Stimulated activated naive CD8-positive, alpha-beta T cell treated with anti-CD3 and anti-CD28 coated beads, Interleukin-15, amount 100 ng/mL, for 72 hours (primary cell): ENCODE measurements at regions not wholly inside any gene's neighbourhood (a gene's known extent, or its start where the extent isn't known, plus 50 kb on each side); places are given as distances from the start of the nearest gene placed in this dataset.

Experiments
- ATAC-seq: fragments of 150-1000 bp; cut with Tn5 transposase; 2 replicates; pipeline ENCODE4 v1.10.0; 2021; ENCODE audit warnings: mild to moderate bottlenecking, moderate library complexity
- DNase-seq, 2 donors: peaks; one replicate each; pipeline ENCODE4 v3.0.0; 2021 to 2022
- H3K27ac Mint-ChIP-seq, 2 donors: one replicate each; pipeline ENCODE4 v1.8.0; 2022; ENCODE audit warnings: mild to moderate bottlenecking in 2 of 2, mixed read lengths in 2 of 2, moderate library complexity in 2 of 2
- H3K27me3 Mint-ChIP-seq: one replicate; pipeline ENCODE4 v1.8.0; 2022; ENCODE audit warnings: mixed read lengths
- H3K4me1 Mint-ChIP-seq: one replicate; pipeline ENCODE4 v1.8.0; 2022; ENCODE audit warnings: mild to moderate bottlenecking, mixed read lengths
- H3K4me3 Mint-ChIP-seq, 2 donors: one replicate each; pipeline ENCODE4 v1.8.0; 2022; ENCODE audit warnings: mild to moderate bottlenecking in 2 of 2, mixed read lengths in 2 of 2, moderate library complexity in 1 of 2
- H3K9me3 Mint-ChIP-seq, 2 donors: one replicate each; pipeline ENCODE4 v1.8.0; 2022; ENCODE audit warnings: mixed read lengths in 2 of 2

- no peak for DNase-seq
- ATAC-seq = no peak
- no peaks in the 10 kb centered on the region for H3K4me1 Mint-ChIP-seq
These were observed 671.3 kb downstream of the SORCS1 start for GRCh38 chr10:106493226-106493625.

GRCh38 chr10:106487726-106488125, 676.8 kb downstream of the SORCS1 start:
- peaks cover 0 to 12% of the 10 kb centered on the region in 2 donors for H3K9me3 Mint-ChIP-seq
- DNase-seq (no peak), ATAC-seq (no peak)
- no peak overlapping the region for H3K27ac Mint-ChIP-seq
- H3K4me1 Mint-ChIP-seq = no peaks in the 10 kb centered on the region
- no peaks in the 10 kb centered on the region for H3K27me3 Mint-ChIP-seq
- H3K4me3 Mint-ChIP-seq = no peak overlapping the region

More at GRCh38 chr10:106493226-106493625, 671.3 kb downstream of the SORCS1 start:
- no peak overlapping the region for H3K4me3 Mint-ChIP-seq
- no peaks in the 10 kb centered on the region for H3K27me3 Mint-ChIP-seq
- no peak overlapping the region for H3K27ac Mint-ChIP-seq
- H3K9me3 Mint-ChIP-seq = peaks cover 4 to 11% of the 10 kb centered on the region in 2 donors

GRCh38 chr10:106481598-106482275, 682.8 kb downstream of the SORCS1 start:
- DNase-seq (no peak), ATAC-seq (no peak)
- H3K4me3 Mint-ChIP-seq = no peak overlapping the region
- H3K4me1 Mint-ChIP-seq = no peaks in the 10 kb centered on the region
- H3K27me3 Mint-ChIP-seq = no peaks in the 10 kb centered on the region
- no peak overlapping the region for H3K27ac Mint-ChIP-seq
- H3K9me3 Mint-ChIP-seq = peaks cover 11 to 13% of the 10 kb centered on the region in 2 donors

GRCh38 chr10:106479636-106480035, 684.9 kb downstream of the SORCS1 start:
- no peak overlapping the region for H3K27ac Mint-ChIP-seq
- no peaks in the 10 kb centered on the region for H3K27me3 Mint-ChIP-seq
- peaks cover 11 to 13% of the 10 kb centered on the region in 2 donors for H3K9me3 Mint-ChIP-seq
- no peak overlapping the region for H3K4me3 Mint-ChIP-seq
- no peak for ATAC-seq
- no peaks in the 10 kb centered on the region for H3K4me1 Mint-ChIP-seq
- DNase-seq = no peak

- DNase-seq = no peak
- no peaks in the 10 kb centered on the region for H3K4me1 Mint-ChIP-seq
- no peaks in the 10 kb centered on the region for H3K27me3 Mint-ChIP-seq
- peaks cover 2 to 23% of the 10 kb centered on the region in 2 donors for H3K9me3 Mint-ChIP-seq
- H3K27ac Mint-ChIP-seq = no peak overlapping the region
- H3K4me3 Mint-ChIP-seq = no peak overlapping the region
- no peak for ATAC-seq
These were observed 689.6 kb downstream of the SORCS1 start for GRCh38 chr10:106474876-106475275.

- no peak overlapping the region for H3K4me3 Mint-ChIP-seq
- DNase-seq = no peak
- H3K4me1 Mint-ChIP-seq = no peaks in the 10 kb centered on the region
- no peak overlapping the region for H3K27ac Mint-ChIP-seq
- no peaks in the 10 kb centered on the region for H3K27me3 Mint-ChIP-seq
- H3K9me3 Mint-ChIP-seq = peaks cover 5 to 27% of the 10 kb centered on the region in 2 donors
- ATAC-seq = no peak
These were observed 691.3 kb downstream of the SORCS1 start for GRCh38 chr10:106473129-106473685.

GRCh38 chr10:106467506-106467905, 697.0 kb downstream of the SORCS1 start:
- no peak for ATAC-seq
- Mint-ChIP-seq H3K27ac (no peak overlapping the region), H3K4me3 (no peak overlapping the region), H3K4me1 (no peaks in the 10 kb centered on the region), H3K9me3 (peaks cover 28 to 35% of the 10 kb centered on the region in 2 donors), H3K27me3 (no peaks in the 10 kb centered on the region)
- no peak for DNase-seq

- no peak overlapping the region for H3K4me3 Mint-ChIP-seq
- ATAC-seq = no peak
- DNase-seq = no peak
- no peak overlapping the region for H3K27ac Mint-ChIP-seq
- H3K4me1 Mint-ChIP-seq = no peaks in the 10 kb centered on the region
- peaks cover 0 to 16% of the 10 kb centered on the region in 2 donors for H3K9me3 Mint-ChIP-seq
- no peaks in the 10 kb centered on the region for H3K27me3 Mint-ChIP-seq
These were observed 707.0 kb downstream of the SORCS1 start for GRCh38 chr10:106457522-106457921.

GRCh38 chr10:106454233-106454632, 710.3 kb downstream of the SORCS1 start:
- Mint-ChIP-seq H3K27ac (no peak overlapping the region), H3K27me3 (no peaks in the 10 kb centered on the region), H3K4me3 (no peak overlapping the region), H3K4me1 (no peaks in the 10 kb centered on the region), H3K9me3 (peaks cover 0 to 8% of the 10 kb centered on the region in 2 donors)
- DNase-seq (no peak), ATAC-seq (no peak)

GRCh38 chr10:106450966-106451365, 713.5 kb downstream of the SORCS1 start:
- no peak for ATAC-seq
- no peak overlapping the region for H3K27ac Mint-ChIP-seq
- H3K9me3 Mint-ChIP-seq = peaks cover 6 to 16% of the 10 kb centered on the region in 2 donors
- H3K4me1 Mint-ChIP-seq = no peaks in the 10 kb centered on the region
- H3K4me3 Mint-ChIP-seq = no peak overlapping the region
- DNase-seq = no peak
- no peaks in the 10 kb centered on the region for H3K27me3 Mint-ChIP-seq

GRCh38 chr10:106446920-106447319, 717.6 kb downstream of the SORCS1 start:
- DNase-seq (no peak), ATAC-seq (no peak)
- no peaks in the 10 kb centered on the region for H3K4me1 Mint-ChIP-seq
- no peak overlapping the region for H3K27ac Mint-ChIP-seq
- no peaks in the 10 kb centered on the region for H3K27me3 Mint-ChIP-seq
- no peak overlapping the region for H3K4me3 Mint-ChIP-seq
- H3K9me3 Mint-ChIP-seq = peaks cover 14 to 19% of the 10 kb centered on the region in 2 donors

- H3K4me1 Mint-ChIP-seq = no peaks in the 10 kb centered on the region
- no peak overlapping the region for H3K27ac Mint-ChIP-seq
- H3K27me3 Mint-ChIP-seq = no peaks in the 10 kb centered on the region
- no peak for ATAC-seq
- no peak for DNase-seq
- H3K9me3 Mint-ChIP-seq = peaks cover 7 to 16% of the 10 kb centered on the region in 2 donors
- H3K4me3 Mint-ChIP-seq = no peak overlapping the region
These were observed 722.3 kb downstream of the SORCS1 start for GRCh38 chr10:106442223-106442622.

GRCh38 chr10:106440767-106441166, 723.7 kb downstream of the SORCS1 start:
- no peak overlapping the region for H3K27ac Mint-ChIP-seq
- H3K4me3 Mint-ChIP-seq = no peak overlapping the region
- ATAC-seq (no peak), DNase-seq (no peak)
- no peaks in the 10 kb centered on the region for H3K4me1 Mint-ChIP-seq
- no peaks in the 10 kb centered on the region for H3K27me3 Mint-ChIP-seq
- peaks cover 6 to 7% of the 10 kb centered on the region in 2 donors for H3K9me3 Mint-ChIP-seq

- H3K27me3 Mint-ChIP-seq = no peaks in the 10 kb centered on the region
- no peak for DNase-seq
- peaks cover 5 to 7% of the 10 kb centered on the region in 2 donors for H3K9me3 Mint-ChIP-seq
- H3K4me1 Mint-ChIP-seq = no peaks in the 10 kb centered on the region
- no peak overlapping the region for H3K4me3 Mint-ChIP-seq
- H3K27ac Mint-ChIP-seq = no peak overlapping the region
- no peak for ATAC-seq
These were observed 724.2 kb downstream of the SORCS1 start for GRCh38 chr10:106440355-106440754.

- DNase-seq = no peak
- Mint-ChIP-seq H3K27me3 (no peaks in the 10 kb centered on the region), H3K27ac (no peak overlapping the region), H3K4me1 (no peaks in the 10 kb centered on the region), H3K4me3 (no peak overlapping the region), H3K9me3 (no peaks in the 10 kb centered on the region)
- no peak for ATAC-seq
These were observed 725.1 kb downstream of the SORCS1 start for GRCh38 chr10:106439366-106439765.

GRCh38 chr10:106438386-106438785, 726.1 kb downstream of the SORCS1 start:
- ATAC-seq (no peak), DNase-seq (no peak)
- Mint-ChIP-seq H3K4me3 (no peak overlapping the region), H3K27ac (no peak overlapping the region), H3K27me3 (no peaks in the 10 kb centered on the region), H3K4me1 (no peaks in the 10 kb centered on the region), H3K9me3 (no peaks in the 10 kb centered on the region)
